HTR-8/SVneo (cell line): ENCODE measurements at regions not wholly inside any gene's neighbourhood (a gene's known extent, or its start where the extent isn't known, plus 50 kb on each side); places are given as distances from the start of the nearest gene placed in this dataset.
"Not testable (repeated sequence)": the region's sequence is repeated elsewhere in the genome, so short reads cannot be mapped to it uniquely, and the experiment has no call there.

ENCODE experiments used
- DNase-seq: peaks from one replicate; pipeline ENCODE4 v3.0.0; 2011; ENCODE audit warnings: low spot score, mixed read lengths; ENCODE audit not compliant: insufficient read length
- FAIRE-seq: peaks from 2 replicates; lab custom pipeline; 2011; peaks lifted over from hg19 to GRCh38; lab: Jason Lieb, UNC

- no peak for DNase-seq
Observed at GRCh38 chrX:118250445-118250844, 95.5 kb upstream of the WDR44 start.

GRCh38 chrX:118251271-118251670 lies 94.6 kb upstream of the WDR44 start:
- no peak for FAIRE-seq

More at GRCh38 chrX:118250445-118250844, 95.5 kb upstream of the WDR44 start:
- FAIRE-seq = no peak

GRCh38 chrX:118252967-118253366 lies 92.9 kb upstream of the WDR44 start:
- FAIRE-seq = no peak

More at GRCh38 chrX:118251271-118251670, 94.6 kb upstream of the WDR44 start:
- no peak for DNase-seq

GRCh38 chrX:118254611-118255010 lies 91.3 kb upstream of the WDR44 start:
- FAIRE-seq (no peak), DNase-seq (peak; percentile 4)

More at GRCh38 chrX:118252967-118253366, 92.9 kb upstream of the WDR44 start:
- no peak for DNase-seq

- no peak for DNase-seq
- no peak for FAIRE-seq
Observed at GRCh38 chrX:118255921-118256320, 90.0 kb upstream of the WDR44 start.

GRCh38 chrX:118257781-118258180 lies 88.1 kb upstream of the WDR44 start:
- no peak for DNase-seq
- FAIRE-seq = no peak

GRCh38 chrX:118259213-118259612 lies 86.7 kb upstream of the WDR44 start:
- DNase-seq (no peak), FAIRE-seq (no peak)

- FAIRE-seq (no peak), DNase-seq (no peak)
Observed at GRCh38 chrX:118261151-118261550, 84.8 kb upstream of the WDR44 start.

- DNase-seq (no peak), FAIRE-seq (no peak)
Observed at GRCh38 chrX:118271775-118272174, 74.1 kb upstream of the WDR44 start.

- DNase-seq (no peak), FAIRE-seq (no peak)
Observed at GRCh38 chrX:118272242-118272641, 73.7 kb upstream of the WDR44 start.

GRCh38 chrX:118286066-118286762 lies 59.7 kb upstream of the WDR44 start:
- DNase-seq (no peak), FAIRE-seq (no peak)

GRCh38 chrX:118295818-118296217 lies 50.1 kb upstream of the WDR44 start:
- DNase-seq, FAIRE-seq: not testable (repeated sequence)
